ENCODE measurements at regions not wholly inside any gene's neighbourhood (a gene's known extent, or its start where the extent isn't known, plus 50 kb on each side); places are given as distances from the start of the nearest gene placed in this dataset.

- no peaks in the 10 kb centered on the region for H3K36me3 ChIP-seq (ENCODE audit: low read depth)
- no peaks in the 10 kb centered on the region for H3K4me1 ChIP-seq (ENCODE audit: low read depth)
- DNase-seq (no peak), ATAC-seq (no peak)
- no peaks in the 10 kb centered on the region for H3K9me3 ChIP-seq
- TF ChIP-seq CTCF (IDR thresholded peaks at IDR 0.05) = no peak
- no peak overlapping the region for H3K4me3 ChIP-seq
- intact Hi-C loops (cut with DNase I, micrococcal nuclease) = no loop called here
Observed at GRCh38 chr1:216830424-216831210, 107.4 kb upstream of the ESRRG start.

GRCh38 chr1:216827251-216827650 lies 104.0 kb upstream of the ESRRG start:
- intact Hi-C loops (cut with DNase I, micrococcal nuclease) = no loop called here
- no peak for TF ChIP-seq CTCF (IDR thresholded peaks at IDR 0.05)
- H3K9me3 ChIP-seq = no peaks in the 10 kb centered on the region
- ATAC-seq (no peak), DNase-seq (no peak)
- no peaks in the 10 kb centered on the region for H3K36me3 ChIP-seq (ENCODE audit: low read depth)
- no peaks in the 10 kb centered on the region for H3K4me1 ChIP-seq (ENCODE audit: low read depth)
- H3K4me3 ChIP-seq = no peak overlapping the region

- Histone ChIP-seq H3K4me1 (ENCODE audit: low read depth) (no peaks in the 10 kb centered on the region), H3K4me3 (no peak overlapping the region), H3K9me3 (no peaks in the 10 kb centered on the region), H3K36me3 (ENCODE audit: low read depth) (no peaks in the 10 kb centered on the region)
- no peak for TF ChIP-seq CTCF (IDR thresholded peaks at IDR 0.05)
- intact Hi-C loops (cut with DNase I, micrococcal nuclease) = no loop called here
- ATAC-seq (peak; percentile 43), DNase-seq (no peak)
Observed at GRCh38 chr1:216826646-216827045, 103.4 kb upstream of the ESRRG start.

- DNase-seq (no peak), ATAC-seq (no peak)
- no peak overlapping the region for H3K4me3 ChIP-seq
- intact Hi-C loops (cut with DNase I, micrococcal nuclease) = no loop called here
- no peaks in the 10 kb centered on the region for H3K4me1 ChIP-seq (ENCODE audit: low read depth)
- no peaks in the 10 kb centered on the region for H3K9me3 ChIP-seq
- no peaks in the 10 kb centered on the region for H3K36me3 ChIP-seq (ENCODE audit: low read depth)
- TF ChIP-seq CTCF (IDR thresholded peaks at IDR 0.05) = no peak
Observed at GRCh38 chr1:216826214-216826613, 103.0 kb upstream of the ESRRG start.

GRCh38 chr1:216825557-216825956 lies 102.3 kb upstream of the ESRRG start:
- TF ChIP-seq CTCF (IDR thresholded peaks at IDR 0.05) = no peak
- no peaks in the 10 kb centered on the region for H3K9me3 ChIP-seq
- H3K4me1 ChIP-seq (ENCODE audit: low read depth) = no peaks in the 10 kb centered on the region
- no peak overlapping the region for H3K4me3 ChIP-seq
- no peak for ATAC-seq
- intact Hi-C loops (cut with DNase I, micrococcal nuclease) = no loop called here
- H3K36me3 ChIP-seq (ENCODE audit: low read depth) = no peaks in the 10 kb centered on the region
- DNase-seq = no peak

Measured in mucosa of descending colon (tissue), 3 donors.